PC-9 (cell line): ENCODE measurements at regions not wholly inside any gene's neighbourhood (a gene's known extent, or its start where the extent isn't known, plus 50 kb on each side); places are given as distances from the start of the nearest gene placed in this dataset.

Source experiments
- EZH2 ChIP-seq: fragments of 200-600 bp; sonication (generic); IDR thresholded peaks from 2 replicates; pipeline ENCODE4 v1.8.0; 2017; ENCODE audit warnings: antibody characterized with exemption, low read depth
- TF ChIP-seq, protein P1 (sequence below): fragments of 200-600 bp; sonication (generic); conservative IDR thresholded peaks from 2 replicates; pipeline ENCODE4 v1.6.1; 2017; ENCODE audit warnings: mixed run types, antibody characterized with exemption, mild to moderate bottlenecking, moderate library complexity

DNA sequence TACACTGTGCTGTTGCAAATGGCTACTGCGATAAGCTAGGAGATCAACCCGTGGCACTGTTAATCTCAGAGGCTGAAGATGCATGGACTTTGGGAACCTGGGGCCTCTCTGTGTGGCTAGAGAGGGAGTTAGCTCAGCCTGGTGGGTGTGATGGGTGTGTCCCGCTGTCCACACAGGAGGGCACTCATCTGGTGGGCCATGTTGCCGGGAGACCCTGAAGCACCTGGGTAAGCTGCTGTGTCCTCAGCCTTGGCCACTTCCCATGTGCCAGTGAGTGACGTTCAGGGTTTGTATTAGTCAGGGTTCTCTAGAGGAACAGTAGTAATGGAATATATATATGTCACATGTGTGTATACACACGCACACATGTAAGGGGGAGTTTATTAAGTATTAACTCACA lies 132.7 kb downstream of the ERMARD start:
- TF ChIP-seq, protein P1, sequence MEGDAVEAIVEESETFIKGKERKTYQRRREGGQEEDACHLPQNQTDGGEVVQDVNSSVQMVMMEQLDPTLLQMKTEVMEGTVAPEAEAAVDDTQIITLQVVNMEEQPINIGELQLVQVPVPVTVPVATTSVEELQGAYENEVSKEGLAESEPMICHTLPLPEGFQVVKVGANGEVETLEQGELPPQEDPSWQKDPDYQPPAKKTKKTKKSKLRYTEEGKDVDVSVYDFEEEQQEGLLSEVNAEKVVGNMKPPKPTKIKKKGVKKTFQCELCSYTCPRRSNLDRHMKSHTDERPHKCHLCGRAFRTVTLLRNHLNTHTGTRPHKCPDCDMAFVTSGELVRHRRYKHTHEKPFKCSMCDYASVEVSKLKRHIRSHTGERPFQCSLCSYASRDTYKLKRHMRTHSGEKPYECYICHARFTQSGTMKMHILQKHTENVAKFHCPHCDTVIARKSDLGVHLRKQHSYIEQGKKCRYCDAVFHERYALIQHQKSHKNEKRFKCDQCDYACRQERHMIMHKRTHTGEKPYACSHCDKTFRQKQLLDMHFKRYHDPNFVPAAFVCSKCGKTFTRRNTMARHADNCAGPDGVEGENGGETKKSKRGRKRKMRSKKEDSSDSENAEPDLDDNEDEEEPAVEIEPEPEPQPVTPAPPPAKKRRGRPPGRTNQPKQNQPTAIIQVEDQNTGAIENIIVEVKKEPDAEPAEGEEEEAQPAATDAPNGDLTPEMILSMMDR, result no peak
- TF ChIP-seq EZH2, result no peak
